ENCODE measurements at regions not wholly inside any gene's neighbourhood (a gene's known extent, or its start where the extent isn't known, plus 50 kb on each side); places are given as distances from the start of the nearest gene placed in this dataset.

DNA sequence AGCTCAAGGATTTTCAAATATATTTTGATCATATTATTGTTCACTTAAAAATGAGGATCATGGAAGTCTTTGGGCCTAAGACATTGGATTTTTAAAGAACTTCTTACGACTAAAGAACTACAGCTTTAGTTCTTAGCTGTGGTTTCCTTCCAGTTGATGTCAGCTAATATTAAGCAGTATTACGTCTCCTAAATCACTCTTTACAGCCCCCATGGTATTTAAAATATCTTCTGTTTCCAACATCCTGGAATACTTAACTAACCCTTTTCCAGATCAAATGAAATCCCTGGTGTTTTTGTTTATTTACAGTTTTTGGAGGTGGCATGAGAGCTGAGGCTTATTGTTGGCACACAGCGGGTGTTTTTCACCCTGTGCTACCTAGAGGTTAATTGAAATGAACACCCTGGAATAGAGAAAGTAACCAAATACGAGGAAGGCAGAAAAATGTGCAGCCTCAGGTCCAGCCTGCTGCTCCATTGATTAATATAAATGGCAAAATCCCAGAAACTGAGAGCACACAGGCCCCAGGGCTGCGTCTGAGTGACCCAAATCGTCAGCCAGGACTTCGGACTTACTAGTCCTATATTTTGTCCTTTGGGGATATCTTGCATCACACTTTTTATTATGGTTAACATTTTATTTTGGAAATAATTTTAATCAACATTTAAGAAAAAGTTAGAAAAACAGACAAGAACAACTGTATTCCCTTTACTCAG lies 52.3 kb upstream of the ICE1 start:
- DNase-seq (ENCODE audit: low spot score), result peak; percentile 67

DNA sequence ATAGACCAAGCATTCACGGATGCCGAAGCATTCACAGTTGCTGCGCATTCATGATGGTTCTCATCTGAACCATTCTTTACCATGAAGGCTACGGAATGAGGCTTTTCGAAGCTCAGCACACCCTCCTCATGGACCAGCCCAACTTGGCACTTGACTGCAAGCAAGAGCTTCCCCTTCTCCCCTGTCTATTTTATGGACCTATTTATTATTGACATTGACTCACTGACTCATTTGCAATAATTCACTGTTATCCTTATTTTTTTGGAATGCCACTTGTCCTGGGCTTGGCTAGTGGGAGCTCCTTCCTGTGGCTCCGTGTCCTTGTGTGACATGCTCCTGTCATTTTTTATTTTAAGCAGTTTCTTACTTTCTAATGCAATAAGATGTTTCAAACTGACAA lies 51.5 kb upstream of the ICE1 start:
- no peak for DNase-seq (ENCODE audit: low spot score)

DNA sequence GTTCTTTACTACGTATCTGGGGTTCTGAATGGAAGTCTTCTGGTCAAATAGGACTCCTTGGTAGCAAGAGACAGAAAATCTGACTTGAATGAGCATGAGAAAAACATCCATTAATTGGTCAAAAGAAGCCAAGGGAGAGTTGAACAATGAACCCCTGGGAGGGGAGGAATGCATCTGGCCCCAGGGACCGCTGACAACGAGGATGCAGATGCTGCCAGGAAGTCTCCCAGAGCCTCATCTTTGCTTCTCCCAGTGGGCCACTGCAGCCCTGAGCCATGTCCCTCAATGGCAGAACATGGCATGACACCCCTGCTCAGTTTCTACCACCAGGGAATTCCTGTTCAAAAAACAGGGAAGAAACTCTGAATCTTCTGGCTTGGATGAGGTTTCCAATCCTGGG lies 50.5 kb upstream of the ICE1 start:
- no peak for DNase-seq (ENCODE audit: low spot score)

DNA sequence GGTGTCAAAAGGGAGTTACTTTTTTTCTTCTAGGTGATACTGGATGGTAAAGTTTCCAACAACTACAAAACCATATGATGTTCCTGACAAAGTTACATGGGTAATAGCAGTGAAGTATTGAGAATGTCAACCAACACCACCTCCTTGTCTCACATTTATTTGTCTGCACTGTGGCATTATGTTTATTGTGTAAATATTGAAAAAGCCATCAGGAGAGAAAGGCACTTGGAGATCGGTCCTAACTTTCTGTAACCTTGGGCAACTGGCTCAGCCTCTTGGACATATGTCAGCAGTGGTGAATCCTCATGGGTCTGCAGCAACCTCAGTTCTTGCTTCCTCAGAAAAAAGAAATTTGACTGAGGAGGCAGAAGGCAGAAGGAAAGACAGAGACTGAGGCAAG lies 50.0 kb upstream of the ICE1 start:
- no peak for DNase-seq (ENCODE audit: low spot score)

Measured in umbilical cord (tissue), 1 donor.